ENCODE measurements at regions not wholly inside any gene's neighbourhood (a gene's known extent, or its start where the extent isn't known, plus 50 kb on each side); places are given as distances from the start of the nearest gene placed in this dataset.
"Not testable (repeated sequence)": the region's sequence is repeated elsewhere in the genome, so short reads cannot be mapped to it uniquely, and the experiment has no call there.

GRCh38 chr10:28453926-28454325 is 79.0 kb upstream of the WAC start:
- Histone ChIP-seq H3K4me3 (no peak overlapping the region), H3K4me1 (no peaks in the 10 kb centered on the region), H3K27ac (replicated peaks in 1 of 4) (no peak overlapping the region), H3K36me3 (no peaks in the 10 kb centered on the region), H3K9me3 (peaks cover 0 to 5% (median 2%) of the 10 kb centered on the region in 4 donors), H3K27me3 (no peaks in the 10 kb centered on the region)
- TF ChIP-seq EP300 (IDR thresholded peaks at IDR 0.05) (no peak), CTCF (IDR thresholded peaks at IDR 0.05) (no peak), POLR2A (IDR thresholded peaks at IDR 0.05; ENCODE audit: low read depth) (no peak), POLR2AphosphoS5 (IDR thresholded peaks at IDR 0.05) (no peak)
- intact Hi-C loops (cut with DNase I), result no loop called here
- 76% methylated on average over 1 of the region's 1 CpG for WGBS
- no peak for DNase-seq (ENCODE audit: extremely low spot score)

- H3K4me1 ChIP-seq, result no peaks in the 10 kb centered on the region
- no peaks in the 10 kb centered on the region for H3K36me3 ChIP-seq
- H3K27me3 ChIP-seq, result no peaks in the 10 kb centered on the region
- 77% methylated on average over 2 of the region's 2 CpGs for WGBS
- H3K9me3 ChIP-seq, result peaks cover 0 to 5% (median 2%) of the 10 kb centered on the region in 4 donors
- DNase-seq (ENCODE audit: extremely low spot score), result no peak
- no peak overlapping the region for H3K27ac ChIP-seq (replicated peaks in 1 of 4)
- intact Hi-C loops (cut with DNase I), result no loop called here
- no peak overlapping the region for H3K4me3 ChIP-seq
- TF ChIP-seq EP300 (IDR thresholded peaks at IDR 0.05) (no peak), CTCF (IDR thresholded peaks at IDR 0.05) (no peak), POLR2AphosphoS5 (IDR thresholded peaks at IDR 0.05) (no peak), POLR2A (IDR thresholded peaks at IDR 0.05; ENCODE audit: low read depth) (no peak)
These were observed 75.8 kb upstream of the WAC start for GRCh38 chr10:28457110-28457509.

GRCh38 chr10:28457873-28458272 is 75.0 kb upstream of the WAC start:
- H3K4me3 ChIP-seq; H3K4me1 ChIP-seq; DNase-seq (ENCODE audit: extremely low spot score); intact Hi-C loops (cut with DNase I); H3K36me3 ChIP-seq; H3K27me3 ChIP-seq; H3K27ac ChIP-seq (replicated peaks in 1 of 4); H3K9me3 ChIP-seq: not testable (repeated sequence)
- 82% methylated on average over 4 of the region's 4 CpGs for WGBS

- DNase-seq (ENCODE audit: extremely low spot score), result no peak
- Histone ChIP-seq H3K4me1 (no peaks in the 10 kb centered on the region), H3K27ac (replicated peaks in 1 of 4) (no peak overlapping the region), H3K4me3 (no peak overlapping the region), H3K36me3 (no peaks in the 10 kb centered on the region), H3K9me3 (no peaks in the 10 kb centered on the region), H3K27me3 (no peaks in the 10 kb centered on the region)
- intact Hi-C loops (cut with DNase I), result no loop called here
- 88% methylated on average over 4 of the region's 4 CpGs for WGBS
- TF ChIP-seq POLR2AphosphoS5 (IDR thresholded peaks at IDR 0.05), result no peak
- TF ChIP-seq CTCF (IDR thresholded peaks at IDR 0.05), result no peak
- no peak for TF ChIP-seq EP300 (IDR thresholded peaks at IDR 0.05)
- TF ChIP-seq POLR2A (IDR thresholded peaks at IDR 0.05; ENCODE audit: low read depth), result no peak
These were observed 73.3 kb upstream of the WAC start for GRCh38 chr10:28459453-28460144.

GRCh38 chr10:28463141-28463540 is 69.8 kb upstream of the WAC start:
- Histone ChIP-seq H3K9me3 (no peaks in the 10 kb centered on the region), H3K4me3 (no peak overlapping the region), H3K4me1 (no peaks in the 10 kb centered on the region), H3K27me3 (no peaks in the 10 kb centered on the region), H3K27ac (replicated peaks in 1 of 4) (no peak overlapping the region), H3K36me3 (no peaks in the 10 kb centered on the region)
- no peak for DNase-seq (ENCODE audit: extremely low spot score)
- no peak for TF ChIP-seq POLR2AphosphoS5 (IDR thresholded peaks at IDR 0.05)
- TF ChIP-seq CTCF (IDR thresholded peaks at IDR 0.05), result no peak
- TF ChIP-seq POLR2A (IDR thresholded peaks at IDR 0.05; ENCODE audit: low read depth), result no peak
- no peak for TF ChIP-seq EP300 (IDR thresholded peaks at IDR 0.05)
- intact Hi-C loops (cut with DNase I), result no loop called here
- 83% methylated on average over 2 of the region's 2 CpGs for WGBS
